ENCODE measurements at regions not wholly inside any gene's neighbourhood (a gene's known extent, or its start where the extent isn't known, plus 50 kb on each side); places are given as distances from the start of the nearest gene placed in this dataset.
A peak's percentile ranks its signal among the peaks of the same experiment; 100 is the strongest.

GRCh38 chr6:3631877-3632276 is 119.6 kb downstream of the PXDC1 start:
- peaks cover 9% of the 10 kb centered on the region for H3K27me3 Mint-ChIP-seq
- no peak for TF ChIP-seq CTCF (conservative IDR thresholded peaks at IDR 0.05)

GRCh38 chr6:3631186-3631585 is 120.3 kb downstream of the PXDC1 start:
- Mint-ChIP-seq H3K4me3 (no peak overlapping the region), H3K27me3 (peaks cover 9% of the 10 kb centered on the region), H3K9me3 (no peaks in the 10 kb centered on the region), H3K4me1 (ENCODE audit: unreplicated experiment) (peaks cover 18% of the 10 kb centered on the region), H3K36me3 (no peaks in the 10 kb centered on the region), H3K27ac (no peak overlapping the region)
- DNase-seq (ENCODE audit: extremely low spot score, unreplicated experiment) = peak; percentile 4
- TF ChIP-seq CTCF (conservative IDR thresholded peaks at IDR 0.05) = no peak

More at GRCh38 chr6:3631877-3632276, 119.6 kb downstream of the PXDC1 start:
- no peaks in the 10 kb centered on the region for H3K36me3 Mint-ChIP-seq
- H3K9me3 Mint-ChIP-seq = no peaks in the 10 kb centered on the region
- no peak for DNase-seq (ENCODE audit: extremely low spot score, unreplicated experiment)
- no peak overlapping the region for H3K27ac Mint-ChIP-seq
- no peak overlapping the region for H3K4me3 Mint-ChIP-seq
- peaks cover 18% of the 10 kb centered on the region for H3K4me1 Mint-ChIP-seq (ENCODE audit: unreplicated experiment)

- H3K27me3 Mint-ChIP-seq = peaks cover 12% of the 10 kb centered on the region
- H3K36me3 Mint-ChIP-seq = no peaks in the 10 kb centered on the region
- no peak for TF ChIP-seq CTCF (conservative IDR thresholded peaks at IDR 0.05)
- no peak overlapping the region for H3K27ac Mint-ChIP-seq
- H3K9me3 Mint-ChIP-seq = no peaks in the 10 kb centered on the region
- no peak overlapping the region for H3K4me3 Mint-ChIP-seq
- no peak for DNase-seq (ENCODE audit: extremely low spot score, unreplicated experiment)
- H3K4me1 Mint-ChIP-seq (ENCODE audit: unreplicated experiment) = peaks cover 18% of the 10 kb centered on the region
Measured at GRCh38 chr6:3630258-3630835, 121.2 kb downstream of the PXDC1 start.

- DNase-seq (ENCODE audit: extremely low spot score, unreplicated experiment) = peak; percentile 45
- H3K36me3 Mint-ChIP-seq = no peaks in the 10 kb centered on the region
- no peak for TF ChIP-seq CTCF (conservative IDR thresholded peaks at IDR 0.05)
- peaks cover 12% of the 10 kb centered on the region for H3K27me3 Mint-ChIP-seq
- H3K27ac Mint-ChIP-seq = no peak overlapping the region
- H3K4me3 Mint-ChIP-seq = no peak overlapping the region
- H3K9me3 Mint-ChIP-seq = no peaks in the 10 kb centered on the region
- H3K4me1 Mint-ChIP-seq (ENCODE audit: unreplicated experiment) = peaks cover 32% of the 10 kb centered on the region
Measured at GRCh38 chr6:3627956-3628835, 123.3 kb downstream of the PXDC1 start.

- Mint-ChIP-seq H3K4me3 (no peak overlapping the region), H3K9me3 (no peaks in the 10 kb centered on the region), H3K27ac (no peak overlapping the region), H3K36me3 (no peaks in the 10 kb centered on the region), H3K4me1 (ENCODE audit: unreplicated experiment) (peaks cover 32% of the 10 kb centered on the region), H3K27me3 (peaks cover 12% of the 10 kb centered on the region)
- DNase-seq (ENCODE audit: extremely low spot score, unreplicated experiment) = no peak
- no peak for TF ChIP-seq CTCF (conservative IDR thresholded peaks at IDR 0.05)
Measured at GRCh38 chr6:3627501-3627900, 124.0 kb downstream of the PXDC1 start.
